GM12891 (cell line): ENCODE measurements at regions not wholly inside any gene's neighbourhood (a gene's known extent, or its start where the extent isn't known, plus 50 kb on each side); places are given as distances from the start of the nearest gene placed in this dataset.

Source experiments
- PAX5 ChIP-seq: IDR thresholded peaks from 2 replicates; pipeline ENCODE4 v1.6.1; 2011; ENCODE audit warnings: low read length, moderate library complexity, mild to moderate bottlenecking; ENCODE audit not compliant: insufficient read depth, severe bottlenecking
- POLR2A ChIP-seq: IDR thresholded peaks from 2 replicates; pipeline ENCODE4 v1.6.1; 2011; ENCODE audit warnings: low read depth, low read length, control low read depth
- POLR2AphosphoS5 ChIP-seq: IDR thresholded peaks from 2 replicates; pipeline ENCODE4 v1.6.1; 2011; ENCODE audit warnings: low read depth, low read length, control low read depth
- POU2F2 ChIP-seq: IDR thresholded peaks from 2 replicates; pipeline ENCODE4 v1.6.1; 2011; ENCODE audit warnings: low read depth, mild to moderate bottlenecking, control low read depth, low read length, moderate library complexity
- TAF1 ChIP-seq: IDR thresholded peaks from 2 replicates; pipeline ENCODE4 v1.6.1; 2011; ENCODE audit warnings: low read depth, low read length, control low read depth

- TF ChIP-seq TAF1 = no peak
- no peak for TF ChIP-seq POLR2AphosphoS5
- no peak for TF ChIP-seq PAX5
- no peak for TF ChIP-seq POLR2A
- TF ChIP-seq POU2F2 = no peak
Observed at GRCh38 chr10:89091496-89091895, 100.9 kb downstream of the FAS start.
